H9 (cell line): ENCODE measurements at regions not wholly inside any gene's neighbourhood (a gene's known extent, or its start where the extent isn't known, plus 50 kb on each side); places are given as distances from the start of the nearest gene placed in this dataset.

ENCODE experiments used
- DNase-seq: peaks from one replicate; pipeline ENCODE4 v3.0.0-alpha.2; 2017
- H2AFZ ChIP-seq: one replicate; pipeline ENCODE4 v1.6.1; 2013; ENCODE audit warnings: mild to moderate bottlenecking, low read length, control low read depth, moderate library complexity
- H2AK5ac ChIP-seq: 2 replicates; pipeline ENCODE4 v1.6.1; 2013; ENCODE audit warnings: low read length, control low read depth, mixed read lengths; ENCODE audit not compliant: insufficient read length
- H2BK120ac ChIP-seq: one replicate; pipeline ENCODE4 v1.6.1; 2013; ENCODE audit warnings: low read depth, mild to moderate bottlenecking, low read length, control low read depth, inconsistent platforms; ENCODE audit not compliant: poor library complexity, severe bottlenecking
- H2BK12ac ChIP-seq: 2 replicates; pipeline ENCODE4 v1.6.1; 2013; ENCODE audit warnings: low read length, control low read depth, mixed read lengths, low read depth; ENCODE audit not compliant: insufficient read length
- H2BK15ac ChIP-seq: 2 replicates; pipeline ENCODE4 v1.6.1; 2013; ENCODE audit warnings: low read depth, low read length, control low read depth
- H2BK20ac ChIP-seq: one replicate; pipeline ENCODE4 v1.6.1; 2013; ENCODE audit warnings: low read depth, mild to moderate bottlenecking, low read length, control low read depth, inconsistent platforms; ENCODE audit not compliant: poor library complexity, severe bottlenecking
- H2BK5ac ChIP-seq: 2 replicates; pipeline ENCODE4 v1.6.1; 2013; ENCODE audit warnings: low read length, control low read depth, mixed read lengths; ENCODE audit not compliant: insufficient read length
- H3K14ac ChIP-seq: 2 replicates; pipeline ENCODE4 v1.6.1; 2013; ENCODE audit warnings: low read length, control low read depth; ENCODE audit not compliant: insufficient read depth
- H3K18ac ChIP-seq: 2 replicates; pipeline ENCODE4 v1.6.1; 2013; ENCODE audit warnings: low read depth, mild to moderate bottlenecking, mixed read lengths, low read length, control low read depth; ENCODE audit not compliant: insufficient read length
- H3K23ac ChIP-seq: 2 replicates; pipeline ENCODE4 v1.6.1; 2013; ENCODE audit warnings: low read length, control low read depth, mixed read lengths, low read depth; ENCODE audit not compliant: insufficient read length
- H3K23me2 ChIP-seq: 2 replicates; pipeline ENCODE4 v1.6.1; 2013; ENCODE audit warnings: low read depth, mild to moderate bottlenecking, mixed read lengths, low read length, control low read depth; ENCODE audit not compliant: insufficient read length, poor library complexity, severe bottlenecking
- H3K27ac ChIP-seq: 2 replicates; pipeline ENCODE4 v1.5.1; 2013; ENCODE audit warnings: low read length, control low read depth, mixed read lengths, low read depth; ENCODE audit not compliant: insufficient read length
- H3K27me3 ChIP-seq: 2 replicates; pipeline ENCODE4 v1.6.1; 2013; ENCODE audit warnings: low read length, control low read depth, inconsistent platforms; ENCODE audit not compliant: insufficient read depth
- H3K4ac ChIP-seq: 2 replicates; pipeline ENCODE4 v1.6.1; 2013; ENCODE audit warnings: low read depth, mild to moderate bottlenecking, control low read depth, inconsistent platforms, low read length, moderate library complexity
- H3K4me1 ChIP-seq: 2 replicates; pipeline ENCODE4 v1.6.1; 2013; ENCODE audit warnings: low read length, control low read depth, inconsistent platforms; ENCODE audit not compliant: insufficient read depth
- H3K4me2 ChIP-seq: 2 replicates; pipeline ENCODE4 v1.6.1; 2013; ENCODE audit warnings: low read length, control low read depth, mixed read lengths; ENCODE audit not compliant: insufficient read length, insufficient read depth
- H3K56ac ChIP-seq: 2 replicates; pipeline ENCODE4 v1.6.1; 2013; ENCODE audit warnings: low read depth, mild to moderate bottlenecking, mixed read lengths, low read length, control low read depth; ENCODE audit not compliant: insufficient read length
- H3K79me1 ChIP-seq: 2 replicates; pipeline ENCODE4 v1.6.1; 2013; ENCODE audit warnings: low read depth, mild to moderate bottlenecking, moderate library complexity, low read length, control low read depth, inconsistent platforms; ENCODE audit not compliant: insufficient read depth, poor library complexity, severe bottlenecking
- H3K79me2 ChIP-seq: 2 replicates; pipeline ENCODE4 v1.6.1; 2013; ENCODE audit warnings: low read length, control low read depth, inconsistent platforms; ENCODE audit not compliant: insufficient read depth
- H3K9ac ChIP-seq: 2 replicates; pipeline ENCODE4 v1.6.1; 2013; ENCODE audit warnings: low read length, control low read depth, mixed read lengths; ENCODE audit not compliant: insufficient read length; ENCODE audit errors: extremely low read depth
- H3K9me3 ChIP-seq: one replicate; pipeline ENCODE4 v1.6.1; 2013; ENCODE audit warnings: low read depth, low read length, inconsistent platforms; ENCODE audit not compliant: control insufficient read depth
- H3T11ph ChIP-seq: one replicate; pipeline ENCODE4 v1.6.1; 2013; ENCODE audit warnings: mild to moderate bottlenecking, low read length, control low read depth, inconsistent platforms
- H4K20me1 ChIP-seq: one replicate; pipeline ENCODE4 v1.6.1; 2013; ENCODE audit not compliant: control insufficient read depth, insufficient read length, insufficient read depth
- H4K5ac ChIP-seq: 2 replicates; pipeline ENCODE4 v1.6.1; 2013; ENCODE audit warnings: low read depth, mild to moderate bottlenecking, mixed read lengths, low read length, control low read depth; ENCODE audit not compliant: insufficient read length
- H4K8ac ChIP-seq: replicated peaks from 2 replicates; pipeline ENCODE4 v1.6.1; 2013; ENCODE audit warnings: low read length, control low read depth, mixed read lengths, low read depth; ENCODE audit not compliant: insufficient read length
- H4K91ac ChIP-seq: 2 replicates; pipeline ENCODE4 v1.6.1; 2013; ENCODE audit warnings: low read depth, mild to moderate bottlenecking, moderate library complexity, mixed read lengths, low read length, control low read depth; ENCODE audit not compliant: insufficient read length
- H3K27ac Mint-ChIP-seq, 3 experiments: 2 replicates in 2 of 3; 3 replicates in 1 of 3; pipeline ENCODE4 v1.8.0; 2020 to 2021; ENCODE audit warnings: mixed read lengths in 3 of 3, mild to moderate bottlenecking in 1 of 3, moderate library complexity in 1 of 3
- H3K27me3 Mint-ChIP-seq: 2 replicates; pipeline ENCODE4 v1.8.0; 2021; ENCODE audit warnings: low read depth, mild to moderate bottlenecking, moderate library complexity, mixed read lengths
- H3K36me3 Mint-ChIP-seq, 3 experiments: 2 replicates in 2 of 3; 3 replicates in 1 of 3; pipeline ENCODE4 v1.8.0; 2020 to 2021; ENCODE audit warnings: low read depth in 3 of 3, mixed read lengths in 3 of 3; ENCODE audit not compliant: insufficient read depth in 1 of 3
- H3K4me1 Mint-ChIP-seq, 2 experiments: 2 replicates each; pipeline ENCODE4 v1.8.0; 2020; ENCODE audit warnings: mixed read lengths in 2 of 2
- H3K4me3 Mint-ChIP-seq, 2 experiments: 2 replicates in 1 of 2; 3 replicates in 1 of 2; pipeline ENCODE4 v1.8.0; 2020 to 2021; ENCODE audit warnings: mild to moderate bottlenecking in 2 of 2, mixed read lengths in 2 of 2, moderate library complexity in 1 of 2
- H3K9me3 Mint-ChIP-seq, 2 experiments: 2 replicates in 1 of 2; 3 replicates in 1 of 2; pipeline ENCODE4 v1.8.0; 2020; ENCODE audit warnings: mild to moderate bottlenecking in 2 of 2, mixed read lengths in 2 of 2, moderate library complexity in 1 of 2
- WGBS: extraction: QIAGEN DNeasy Blood & Tissue Kit; methylation state at CpG from one replicate; pipeline ENCODE4 v1.1.7; 2013; ENCODE audit warnings: missing lambda C conversion rate, low lambda C conversion rate, mixed read lengths; ENCODE audit not compliant: insufficient read length; ENCODE audit errors: extremely low coverage; 5-methylcytosine and 5-hydroxymethylcytosine counted together
- TF ChIP-seq, protein P1 (sequence below): fragments of 200-600 bp; sonication (generic); conservative IDR thresholded peaks from 3 replicates; pipeline ENCODE4 v1.8.0; 2021; ENCODE audit warnings: antibody characterized with exemption, mild to moderate bottlenecking

DNA sequence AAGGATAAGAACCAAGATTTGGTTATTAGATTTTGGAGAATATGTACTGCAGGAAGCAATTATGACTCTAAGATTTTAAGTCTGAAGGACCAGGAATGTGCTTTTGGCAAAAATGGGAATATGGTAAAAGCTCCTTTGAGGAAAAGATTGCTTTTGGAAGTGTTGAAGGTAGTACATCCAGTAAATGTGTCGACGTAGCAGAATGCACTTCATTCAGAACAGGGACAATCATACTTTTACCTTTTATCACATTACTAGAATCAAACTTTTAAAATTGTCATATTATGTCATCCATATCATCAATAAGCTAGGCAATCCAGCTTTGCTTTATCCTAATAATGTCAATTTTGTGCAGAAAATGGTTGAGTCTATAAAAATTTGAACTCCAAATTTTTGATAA, 74.3 kb upstream of the MSTN start:
- Histone ChIP-seq H3K23me2 (no peaks in the 10 kb centered on the region), H4K91ac (no peak overlapping the region), H2BK5ac (no peak overlapping the region), H3K23ac (no peak overlapping the region), H4K8ac (no peak overlapping the region), H2BK20ac (no peak overlapping the region), H3K27ac (no peak overlapping the region), H3K27me3 (no peaks in the 10 kb centered on the region), H3K18ac (no peak overlapping the region), H3K14ac (no peak overlapping the region), H2AK5ac (no peak overlapping the region), H2AFZ (no peak overlapping the region), H3K4me2 (no peak overlapping the region), H3T11ph (no peak overlapping the region), H2BK15ac (no peak overlapping the region), H3K9ac (no peak overlapping the region), H3K79me1 (no peaks in the 10 kb centered on the region), H3K79me2 (no peaks in the 10 kb centered on the region), H2BK12ac (no peak overlapping the region), H4K20me1 (no peaks in the 10 kb centered on the region), H3K4ac (no peak overlapping the region), H3K56ac (no peak overlapping the region), H2BK120ac (no peak overlapping the region), H3K9me3 (no peaks in the 10 kb centered on the region), H4K5ac (no peak overlapping the region), H3K4me1 (no peaks in the 10 kb centered on the region)
- H3K4me3 Mint-ChIP-seq, result no peak overlapping the region
- H3K27me3 Mint-ChIP-seq, result peaks cover 2% of the 10 kb centered on the region; the same call in 1 of the 2 replicates
- peaks cover 16 to 24% (median 23%) of the 10 kb centered on the region in 3 experiments; a peak in 6 of 7 replicates for H3K36me3 Mint-ChIP-seq
- WGBS, result no CpG with 5 or more reads among the region's 2 CpGs
- peaks cover 29 to 32% of the 10 kb centered on the region in 2 experiments for H3K9me3 Mint-ChIP-seq
- TF ChIP-seq, protein P1, sequence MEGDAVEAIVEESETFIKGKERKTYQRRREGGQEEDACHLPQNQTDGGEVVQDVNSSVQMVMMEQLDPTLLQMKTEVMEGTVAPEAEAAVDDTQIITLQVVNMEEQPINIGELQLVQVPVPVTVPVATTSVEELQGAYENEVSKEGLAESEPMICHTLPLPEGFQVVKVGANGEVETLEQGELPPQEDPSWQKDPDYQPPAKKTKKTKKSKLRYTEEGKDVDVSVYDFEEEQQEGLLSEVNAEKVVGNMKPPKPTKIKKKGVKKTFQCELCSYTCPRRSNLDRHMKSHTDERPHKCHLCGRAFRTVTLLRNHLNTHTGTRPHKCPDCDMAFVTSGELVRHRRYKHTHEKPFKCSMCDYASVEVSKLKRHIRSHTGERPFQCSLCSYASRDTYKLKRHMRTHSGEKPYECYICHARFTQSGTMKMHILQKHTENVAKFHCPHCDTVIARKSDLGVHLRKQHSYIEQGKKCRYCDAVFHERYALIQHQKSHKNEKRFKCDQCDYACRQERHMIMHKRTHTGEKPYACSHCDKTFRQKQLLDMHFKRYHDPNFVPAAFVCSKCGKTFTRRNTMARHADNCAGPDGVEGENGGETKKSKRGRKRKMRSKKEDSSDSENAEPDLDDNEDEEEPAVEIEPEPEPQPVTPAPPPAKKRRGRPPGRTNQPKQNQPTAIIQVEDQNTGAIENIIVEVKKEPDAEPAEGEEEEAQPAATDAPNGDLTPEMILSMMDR, result no peak
- no peak for DNase-seq
- H3K4me1 Mint-ChIP-seq, result no peaks in the 10 kb centered on the region
- H3K27ac Mint-ChIP-seq, result no peak overlapping the region
